CD14-positive monocyte (primary cell): ENCODE measurements at regions not wholly inside any gene's neighbourhood (a gene's known extent, or its start where the extent isn't known, plus 50 kb on each side); places are given as distances from the start of the nearest gene placed in this dataset.

ENCODE experiments used
- DNase-seq, 3 donors: peaks; one replicate each; pipeline ENCODE4 v3.0.0-alpha.2; 2011 to 2022
- H2AFZ ChIP-seq: 2 replicates; pipeline ENCODE4 v1.6.0; 2012; ENCODE audit warnings: mild to moderate bottlenecking, low read depth, low read length, inconsistent platforms; ENCODE audit not compliant: insufficient read depth, poor library complexity, severe bottlenecking
- H3K27ac ChIP-seq, 2 donors: 1 replicate in 1 of 2; 2 replicates in 1 of 2; pipeline ENCODE4 v1.5.1; 2012 to 2013; ENCODE audit warnings: low read length in 2 of 2, control low read depth in 1 of 2, inconsistent platforms in 1 of 2, low read depth in 1 of 2, mild to moderate bottlenecking in 1 of 2
- H3K27me3 ChIP-seq, 2 donors: one replicate each; pipeline versions ENCODE4 v1.6.0 to v1.6.1; 2011 to 2013; ENCODE audit warnings: low read length in 2 of 2; ENCODE audit not compliant: control insufficient read depth in 2 of 2, insufficient read depth in 2 of 2
- H3K36me3 ChIP-seq, 2 donors: replicated peaks in 1 of 2; 1 replicate in 1 of 2; 2 replicates in 1 of 2; pipeline versions ENCODE4 v1.5.1 to v1.6.1; 2012 to 2013; ENCODE audit warnings: low read length in 2 of 2, control low read depth in 1 of 2, inconsistent platforms in 1 of 2, mild to moderate bottlenecking in 1 of 2; ENCODE audit not compliant: insufficient read depth in 2 of 2, control insufficient read depth in 1 of 2
- H3K4me1 ChIP-seq, 2 donors: 1 replicate in 1 of 2; 2 replicates in 1 of 2; pipeline versions ENCODE4 v1.5.1 to v1.6.1; 2012 to 2013; ENCODE audit warnings: low read length in 2 of 2, control low read depth in 1 of 2, inconsistent platforms in 1 of 2, mild to moderate bottlenecking in 1 of 2, moderate library complexity in 1 of 2; ENCODE audit not compliant: insufficient read depth in 2 of 2, control insufficient read depth in 1 of 2
- H3K4me2 ChIP-seq: replicated peaks from 2 replicates; pipeline ENCODE3; 2012; ENCODE audit warnings: low read length, moderate library complexity, mild to moderate bottlenecking; ENCODE audit not compliant: poor library complexity, severe bottlenecking; ENCODE audit errors: extremely low read depth
- H3K4me3 ChIP-seq, 3 experiments: fragments of 200-600 bp in 1 of 3; sonication (generic) in 1 of 3; replicated peaks in 1 of 3; 1 replicate in 2 of 3; 2 replicates in 1 of 3; pipeline ENCODE4 v1.5.1; 2011 to 2013; ENCODE audit warnings: low read length in 3 of 3, mild to moderate bottlenecking in 3 of 3, control low read depth in 2 of 3, low read depth in 2 of 3, inconsistent platforms in 1 of 3, moderate library complexity in 1 of 3
- H3K79me2 ChIP-seq: 2 replicates; pipeline ENCODE4 v1.6.0; 2012; ENCODE audit warnings: mild to moderate bottlenecking, control low read depth, inconsistent platforms, low read length, moderate library complexity; ENCODE audit not compliant: insufficient read depth
- H3K9ac ChIP-seq: 2 replicates; pipeline ENCODE4 v1.6.0; 2017; ENCODE audit warnings: low read length, mild to moderate bottlenecking; ENCODE audit not compliant: insufficient read depth, poor library complexity, severe bottlenecking
- H3K9me3 ChIP-seq, 2 donors: replicated peaks in 1 of 2; 1 replicate in 1 of 2; 2 replicates in 1 of 2; pipeline versions ENCODE4 v1.5.1 to v1.6.1; 2012 to 2013; ENCODE audit warnings: low read length in 2 of 2, control low read depth in 1 of 2; ENCODE audit not compliant: control insufficient read depth in 1 of 2, insufficient read depth in 1 of 2
- H4K20me1 ChIP-seq: 2 replicates; pipeline ENCODE4 v1.6.0; 2012; ENCODE audit warnings: mild to moderate bottlenecking, low read length, control low read depth, moderate library complexity; ENCODE audit not compliant: insufficient read depth
- H3K27ac Mint-ChIP-seq, 7 donors: one replicate each; pipeline ENCODE4 v1.8.0; 2020; ENCODE audit warnings: mild to moderate bottlenecking in 7 of 7, mixed read lengths in 7 of 7, moderate library complexity in 6 of 7, inconsistent platforms in 2 of 7
- H3K27me3 Mint-ChIP-seq, 3 donors: one replicate each; pipeline ENCODE4 v1.8.0; 2021 to 2022; ENCODE audit warnings: low read depth in 3 of 3, mild to moderate bottlenecking in 3 of 3, mixed read lengths in 3 of 3, moderate library complexity in 3 of 3, inconsistent platforms in 1 of 3
- H3K36me3 Mint-ChIP-seq, 2 donors: one replicate each; pipeline ENCODE4 v1.8.0; 2020; ENCODE audit warnings: mixed read lengths in 2 of 2, inconsistent platforms in 1 of 2, mild to moderate bottlenecking in 1 of 2
- H3K4me1 Mint-ChIP-seq: one replicate; pipeline ENCODE4 v1.8.0; 2020; ENCODE audit warnings: mild to moderate bottlenecking, mixed read lengths
- H3K4me3 Mint-ChIP-seq, 2 donors: one replicate each; pipeline ENCODE4 v1.8.0; 2020; ENCODE audit warnings: mild to moderate bottlenecking in 2 of 2, mixed read lengths in 2 of 2, moderate library complexity in 1 of 2
- H3K9me3 Mint-ChIP-seq, 7 donors: one replicate each; pipeline ENCODE4 v1.8.0; 2020 to 2022; ENCODE audit warnings: mixed read lengths in 7 of 7, mild to moderate bottlenecking in 6 of 7, moderate library complexity in 6 of 7, inconsistent platforms in 2 of 7
- WGBS: methylation state at CpG from one replicate; pipeline ENCODE4 v1.1.5; 2013; ENCODE audit warnings: missing lambda C conversion rate; ENCODE audit not compliant: insufficient coverage; 5-methylcytosine and 5-hydroxymethylcytosine counted together
- intact Hi-C, 2 donors: fragments of 100-400 bp; cut with micrococcal nuclease; formaldehyde crosslinking; loops; one replicate each; pipeline versions ENCODE4 v1.15.0 to v1.15.1; 2023
- TF ChIP-seq, protein P1 (sequence below): fragments of 200-600 bp; IDR thresholded peaks from one replicate; pipeline ENCODE4 v1.8.0; 2022; ENCODE audit warnings: antibody characterized with exemption, mild to moderate bottlenecking

DNA sequence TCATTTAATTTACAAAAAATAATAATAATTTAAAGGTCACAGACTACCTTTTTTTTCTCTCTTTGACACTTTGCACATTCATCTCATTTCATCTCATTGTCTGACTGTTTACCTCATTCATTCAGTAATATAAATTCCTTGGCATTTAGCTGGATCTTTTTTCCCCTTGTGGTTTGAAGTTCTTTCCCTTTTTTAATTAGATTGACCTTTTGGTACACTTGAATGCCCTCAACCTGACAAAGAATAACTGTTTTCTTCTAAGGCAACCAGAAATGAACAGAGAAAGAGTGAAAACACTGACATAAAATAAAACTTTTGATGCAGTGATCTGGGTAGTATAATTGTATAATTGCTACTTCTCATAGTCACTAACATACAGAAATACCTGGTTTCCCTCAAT is 774.9 kb upstream of the NOVA1 start:
- no peak overlapping the region for H3K4me3 Mint-ChIP-seq
- Histone ChIP-seq H3K4me3 (no peak overlapping the region), H3K4me2 (no peak overlapping the region), H3K9me3 (no peaks in the 10 kb centered on the region), H3K36me3 (no peaks in the 10 kb centered on the region), H3K27ac (no peak overlapping the region), H3K4me1 (no peaks in the 10 kb centered on the region), H2AFZ (no peak overlapping the region), H3K79me2 (no peaks in the 10 kb centered on the region), H3K9ac (no peak overlapping the region), H4K20me1 (no peaks in the 10 kb centered on the region), H3K27me3 (no peaks in the 10 kb centered on the region)
- no peaks in the 10 kb centered on the region for H3K36me3 Mint-ChIP-seq
- H3K4me1 Mint-ChIP-seq = no peaks in the 10 kb centered on the region
- DNase-seq = no peak
- H3K27me3 Mint-ChIP-seq = no peaks in the 10 kb centered on the region
- intact Hi-C loops = loop anchor here in 1 of 2 donors (2.0 kb wide), 1 partner anchor 14 kb away; no protein-coding TSS in a partner anchor
- H3K9me3 Mint-ChIP-seq = peaks cover 0 to 5% (median 0%) of the 10 kb centered on the region in 7 donors
- H3K27ac Mint-ChIP-seq = no peak overlapping the region
- TF ChIP-seq, protein P1, sequence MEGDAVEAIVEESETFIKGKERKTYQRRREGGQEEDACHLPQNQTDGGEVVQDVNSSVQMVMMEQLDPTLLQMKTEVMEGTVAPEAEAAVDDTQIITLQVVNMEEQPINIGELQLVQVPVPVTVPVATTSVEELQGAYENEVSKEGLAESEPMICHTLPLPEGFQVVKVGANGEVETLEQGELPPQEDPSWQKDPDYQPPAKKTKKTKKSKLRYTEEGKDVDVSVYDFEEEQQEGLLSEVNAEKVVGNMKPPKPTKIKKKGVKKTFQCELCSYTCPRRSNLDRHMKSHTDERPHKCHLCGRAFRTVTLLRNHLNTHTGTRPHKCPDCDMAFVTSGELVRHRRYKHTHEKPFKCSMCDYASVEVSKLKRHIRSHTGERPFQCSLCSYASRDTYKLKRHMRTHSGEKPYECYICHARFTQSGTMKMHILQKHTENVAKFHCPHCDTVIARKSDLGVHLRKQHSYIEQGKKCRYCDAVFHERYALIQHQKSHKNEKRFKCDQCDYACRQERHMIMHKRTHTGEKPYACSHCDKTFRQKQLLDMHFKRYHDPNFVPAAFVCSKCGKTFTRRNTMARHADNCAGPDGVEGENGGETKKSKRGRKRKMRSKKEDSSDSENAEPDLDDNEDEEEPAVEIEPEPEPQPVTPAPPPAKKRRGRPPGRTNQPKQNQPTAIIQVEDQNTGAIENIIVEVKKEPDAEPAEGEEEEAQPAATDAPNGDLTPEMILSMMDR = no peak

DNA sequence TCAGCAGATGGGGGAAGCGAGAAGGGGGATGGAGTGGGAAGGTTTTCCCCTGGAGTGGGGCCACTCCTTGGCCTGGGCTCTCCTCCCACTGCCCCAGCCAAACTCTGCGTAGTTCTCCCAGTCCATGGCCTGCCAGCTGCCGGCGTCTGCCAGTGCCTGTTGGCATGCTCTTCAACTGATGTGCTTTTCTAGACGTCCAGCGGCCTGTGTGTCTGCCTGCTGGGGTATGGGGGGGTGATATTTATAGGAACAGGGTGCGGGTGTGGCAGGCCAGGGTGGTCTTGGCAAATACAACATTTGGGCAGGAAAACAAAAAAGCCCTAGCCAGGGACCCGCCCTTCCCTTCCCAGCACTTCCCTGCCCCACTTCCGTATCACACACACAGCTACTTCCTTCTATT is 786.3 kb upstream of the NOVA1 start:
- Mint-ChIP-seq H3K27ac (no peak overlapping the region), H3K4me3 (no peak overlapping the region), H3K4me1 (no peaks in the 10 kb centered on the region), H3K9me3 (peaks cover 0 to 2% (median 0%) of the 10 kb centered on the region in 7 donors), H3K36me3 (no peaks in the 10 kb centered on the region), H3K27me3 (no peaks in the 10 kb centered on the region)
- TF ChIP-seq, protein P1 = no peak
- intact Hi-C loops = no loop called here
- H4K20me1 ChIP-seq = no peaks in the 10 kb centered on the region
- H2AFZ ChIP-seq = no peak overlapping the region
- no peaks in the 10 kb centered on the region for H3K4me1 ChIP-seq
- H3K4me3 ChIP-seq = no peak overlapping the region
- no peak overlapping the region for H3K27ac ChIP-seq
- H3K9ac ChIP-seq = no peak overlapping the region
- no peaks in the 10 kb centered on the region for H3K36me3 ChIP-seq
- WGBS = 92% methylated on average over 5 of the region's 9 CpGs
- H3K4me2 ChIP-seq = no peak overlapping the region
- no peaks in the 10 kb centered on the region for H3K27me3 ChIP-seq
- peaks cover 0 to 6% of the 10 kb centered on the region in 2 donors for H3K9me3 ChIP-seq
- H3K79me2 ChIP-seq = no peaks in the 10 kb centered on the region
- DNase-seq = no peak
